GM12878 (cell line): ENCODE measurements at regions not wholly inside any gene's neighbourhood (a gene's known extent, or its start where the extent isn't known, plus 50 kb on each side); places are given as distances from the start of the nearest gene placed in this dataset.

Experiments used
- ATAC-seq: fragments of 200-7000 bp; cut with Tn5 transposase; 3 replicates; pipeline ENCODE4 v1.9.1; 2020; ENCODE audit warnings: mild to moderate bottlenecking, moderate library complexity
- BruUV-seq: library from RNA; stranded (reverse); fragments of 400-500 nt; replicated peaks from 2 replicates; lab custom pipeline; 2021; lab: Mats Ljungman, UMichigan
- CTCF ChIA-PET: fragments of 300-600 bp; sonication (Branson Sonifier 250); formaldehyde crosslinking; extraction: SDS; loops from one replicate; lab custom pipeline; 2021; ENCODE audit warnings: inconsistent platforms; lab: Yijun Ruan, JAX
- POLR2A ChIA-PET: fragments of 350-600 bp; formaldehyde crosslinking; extraction: SDS; loops from one replicate; lab custom pipeline; 2021; ENCODE audit warnings: inconsistent platforms; lab: Charles Lee
- RAD21 ChIA-PET: fragments of 300-600 bp; sonication (Branson Sonifier 250); formaldehyde crosslinking; loops from one replicate; lab custom pipeline; 2023; ENCODE audit warnings: antibody characterized with exemption; ENCODE audit not compliant: unreplicated experiment; lab: Charles Lee
- SMC1A ChIA-PET: fragments of 300-600 bp; sonication (Branson Sonifier 250); formaldehyde crosslinking; loops from one replicate; lab custom pipeline; 2023; ENCODE audit not compliant: unreplicated experiment, uncharacterized antibody; lab: Charles Lee
- DNase-seq: peaks from one replicate; pipeline ENCODE4 v3.0.0-alpha.2; 2011; ENCODE audit warnings: low read depth, low spot score
- FAIRE-seq: peaks from 3 replicates; lab custom pipeline; 2011; peaks lifted over from hg19 to GRCh38; lab: Jason Lieb, UNC
- H2AFZ ChIP-seq: 2 replicates; pipeline ENCODE4 v1.6.0; 2011; ENCODE audit warnings: low read depth, low read length, control low read depth; ENCODE audit not compliant: control insufficient read depth
- H3K27ac ChIP-seq: 2 replicates; pipeline ENCODE4 v1.5.1; 2011; ENCODE audit warnings: control low read depth; ENCODE audit not compliant: control insufficient read depth, insufficient read depth
- H3K27me3 ChIP-seq, 2 experiments: replicated peaks in 1 of 2; 2 replicates each; pipeline versions ENCODE4 v1.6.0 to v1.6.1; 2011; ENCODE audit warnings: low read length in 1 of 2; ENCODE audit not compliant: control insufficient read depth in 2 of 2, insufficient read depth in 2 of 2
- H3K36me3 ChIP-seq, 2 experiments: 2 replicates each; pipeline ENCODE4 v1.5.1; 2011; ENCODE audit warnings: low read length in 1 of 2; ENCODE audit not compliant: control insufficient read depth in 2 of 2, insufficient read depth in 2 of 2
- H3K4me1 ChIP-seq: 2 replicates; pipeline ENCODE4 v1.6.1; 2011; ENCODE audit warnings: mild to moderate bottlenecking, low read length, moderate library complexity, mixed read lengths; ENCODE audit not compliant: control insufficient read depth, insufficient read depth
- H3K4me2 ChIP-seq: 2 replicates; pipeline ENCODE4 v1.6.0; 2011; ENCODE audit warnings: control low read depth; ENCODE audit not compliant: control insufficient read depth, insufficient read depth
- H3K4me3 ChIP-seq: fragments of 200-600 bp; sonication (generic); 2 replicates; pipeline ENCODE4 v1.5.1; 2016
- H3K79me2 ChIP-seq: 2 replicates; pipeline ENCODE4 v1.6.0; 2011; ENCODE audit warnings: low read length; ENCODE audit not compliant: control insufficient read depth, insufficient read depth
- H3K9ac ChIP-seq: 2 replicates; pipeline ENCODE4 v1.8.0; 2011; ENCODE audit warnings: low read length, control low read depth, mixed read lengths; ENCODE audit not compliant: control insufficient read depth, insufficient read depth
- H3K9me3 ChIP-seq: replicated peaks from 3 replicates; pipeline ENCODE4 v1.5.1; 2011; ENCODE audit warnings: mild to moderate bottlenecking, low read length; ENCODE audit not compliant: control insufficient read depth, insufficient read depth
- H4K20me1 ChIP-seq: 2 replicates; pipeline ENCODE4 v1.6.0; 2011; ENCODE audit not compliant: control insufficient read depth, insufficient read depth
- ASH2L ChIP-seq: fragments of 300-600, 200-600 bp; sonication (generic); IDR thresholded peaks from 2 replicates; pipeline ENCODE4 v1.6.1; 2017; ENCODE audit warnings: low read depth, mild to moderate bottlenecking, borderline replicate concordance
- CHD1 ChIP-seq: IDR thresholded peaks from 2 replicates; pipeline ENCODE4 v1.6.1; 2012; ENCODE audit warnings: low read depth, low read length, improper control_type of control experiment
- CREM ChIP-seq: IDR thresholded peaks from 2 replicates; pipeline ENCODE4 v1.6.1; 2014; ENCODE audit warnings: antibody characterized with exemption, low read depth
- ETV6 ChIP-seq, 2 experiments: fragments of 450-650 bp in 1 of 2; IDR thresholded peaks in 1 of 2; conservative IDR thresholded peaks in 1 of 2; 2 replicates each; pipeline ENCODE4 v1.6.1; 2014; ENCODE audit warnings: antibody characterized with exemption in 1 of 2, borderline replicate concordance in 1 of 2, low read depth in 1 of 2, mild to moderate bottlenecking in 1 of 2, moderate library complexity in 1 of 2
- FOXM1 ChIP-seq: IDR thresholded peaks from 2 replicates; pipeline ENCODE4 v1.6.1; 2012; ENCODE audit warnings: low read depth, mild to moderate bottlenecking, inconsistent platforms, low read length, moderate library complexity
- GATAD2B ChIP-seq: fragments of 450-650 bp; conservative IDR thresholded peaks from 2 replicates; pipeline ENCODE4 v1.6.1; 2017; ENCODE audit warnings: low read depth, mild to moderate bottlenecking, moderate library complexity
- HDAC2 ChIP-seq: fragments of 200-600 bp; sonication (generic); IDR thresholded peaks from 2 replicates; pipeline ENCODE4 v1.6.1; 2017
- JUNB ChIP-seq: IDR thresholded peaks from 2 replicates; pipeline ENCODE4 v1.6.1; 2016; ENCODE audit warnings: antibody characterized with exemption, mild to moderate bottlenecking
- KDM1A ChIP-seq: fragments of 200-600 bp; sonication (generic); IDR thresholded peaks from 2 replicates; pipeline ENCODE4 v1.6.1; 2016; ENCODE audit warnings: borderline replicate concordance
- RCOR1 ChIP-seq: conservative IDR thresholded peaks from 2 replicates; pipeline ENCODE4 v1.6.1; 2012; ENCODE audit warnings: low read depth, low read length, improper control_type of control experiment
- SREBF2 ChIP-seq: IDR thresholded peaks from 2 replicates; pipeline ENCODE4 v1.6.1; 2012; ENCODE audit warnings: mild to moderate bottlenecking, low read length
- SUZ12 ChIP-seq: fragments of 200-600 bp; sonication (generic); IDR thresholded peaks from one replicate; pipeline ENCODE4 v1.6.1; 2018; ENCODE audit warnings: antibody characterized with exemption, mild to moderate bottlenecking; ENCODE audit not compliant: unreplicated experiment
- ZNF207 ChIP-seq: fragments of 450-650 bp; IDR thresholded peaks from 2 replicates; pipeline ENCODE4 v1.6.1; 2014; ENCODE audit warnings: antibody characterized with exemption, mild to moderate bottlenecking, borderline replicate concordance
- ZNF217 ChIP-seq: fragments of 450-650 bp; IDR thresholded peaks from 2 replicates; pipeline ENCODE4 v1.6.1; 2017; ENCODE audit warnings: antibody characterized with exemption, mild to moderate bottlenecking
- WGBS: methylation state at CpG from one replicate; pipeline ENCODE4 v1.1.6; 2016; ENCODE audit warnings: low lambda C conversion rate; ENCODE audit not compliant: insufficient replicate concordance, insufficient coverage; ENCODE audit errors: missing lambda C conversion rate; 5-methylcytosine and 5-hydroxymethylcytosine counted together
- in situ Hi-C: fragments of 300-500 bp; cut with MboI; formaldehyde crosslinking; loops from 9 replicates; pipeline ENCODE4 v1.14.3; 2018; ENCODE audit warnings: mixed read lengths
- intact Hi-C: fragments of 100-400 bp; cut with micrococcal nuclease; formaldehyde crosslinking; loops from one replicate; pipeline ENCODE4 v1.14.2; 2022; ENCODE audit not compliant: unreplicated experiment
- TF ChIP-seq, protein P1 (sequence below): fragments of 450-650 bp; formaldehyde crosslinking; IDR thresholded peaks from 2 replicates; pipeline ENCODE4 v1.5.0; 2022; ENCODE audit warnings: mild to moderate bottlenecking, missing genetic modification characterization
- TF ChIP-seq, protein P2 (sequence below): fragments of 450-650 bp; IDR thresholded peaks from 2 replicates; pipeline ENCODE4 v1.6.1; 2017; ENCODE audit warnings: low read depth, mild to moderate bottlenecking, moderate library complexity
- TF ChIP-seq, protein P3 (sequence below): fragments of 150-350 bp; IDR thresholded peaks from 2 replicates; pipeline ENCODE4 v1.6.1; 2016; ENCODE audit warnings: low read depth, low read length

DNA sequence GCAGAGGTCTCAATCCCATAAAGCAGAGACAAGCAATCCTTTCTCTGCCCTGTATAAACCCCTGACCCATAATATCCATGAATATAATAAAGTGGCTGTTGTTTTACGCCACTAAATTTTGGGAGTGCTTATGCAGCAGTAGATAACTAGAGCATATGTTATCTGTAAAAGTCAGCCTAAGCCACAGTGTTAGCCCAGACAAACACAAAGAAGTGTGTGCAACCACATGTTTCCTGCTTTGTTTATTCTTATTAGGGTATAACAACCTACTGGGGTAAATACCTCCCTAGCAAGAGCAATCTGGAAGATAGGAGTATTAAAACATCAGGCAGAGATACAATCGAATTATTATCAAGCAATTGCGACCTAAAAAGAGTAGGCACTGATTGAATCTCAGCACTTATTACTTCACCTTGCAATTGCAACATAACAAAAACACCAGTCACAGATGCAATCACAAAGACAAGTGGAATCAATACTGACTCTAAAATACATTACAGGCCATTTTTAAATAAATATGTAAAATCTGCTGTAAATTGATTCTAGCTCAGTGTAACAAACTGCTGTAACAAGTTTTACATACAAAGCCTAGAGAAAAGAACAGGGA is 94.6 kb upstream of the UBE2E2 start:
- ChIA-PET CTCF (interaction anchor here (1.4 kb wide), 1 partner anchor 148 kb away, joined by 3 read pairs; no protein-coding TSS in a partner anchor), SMC1A (no interaction called here), RAD21 (no interaction called here), POLR2A (no interaction called here)
- WGBS, result 74% methylated on average over 3 of the region's 3 CpGs
- Histone ChIP-seq H4K20me1 (no peaks in the 10 kb centered on the region), H3K27me3 (no peaks in the 10 kb centered on the region), H3K4me1 (no peaks in the 10 kb centered on the region), H3K4me2 (no peak overlapping the region), H3K36me3 (no peaks in the 10 kb centered on the region), H2AFZ (no peak overlapping the region), H3K79me2 (no peaks in the 10 kb centered on the region), H3K4me3 (no peak overlapping the region), H3K9ac (no peak overlapping the region), H3K27ac (no peak overlapping the region), H3K9me3 (no peaks in the 10 kb centered on the region)
- intact Hi-C loops (no loop called here), in situ Hi-C loops (no loop called here)
- no peak for FAIRE-seq
- ATAC-seq, result no peak
- BruUV-seq, result no TSS peak
- no peak for DNase-seq
- TF ChIP-seq, protein P1, sequence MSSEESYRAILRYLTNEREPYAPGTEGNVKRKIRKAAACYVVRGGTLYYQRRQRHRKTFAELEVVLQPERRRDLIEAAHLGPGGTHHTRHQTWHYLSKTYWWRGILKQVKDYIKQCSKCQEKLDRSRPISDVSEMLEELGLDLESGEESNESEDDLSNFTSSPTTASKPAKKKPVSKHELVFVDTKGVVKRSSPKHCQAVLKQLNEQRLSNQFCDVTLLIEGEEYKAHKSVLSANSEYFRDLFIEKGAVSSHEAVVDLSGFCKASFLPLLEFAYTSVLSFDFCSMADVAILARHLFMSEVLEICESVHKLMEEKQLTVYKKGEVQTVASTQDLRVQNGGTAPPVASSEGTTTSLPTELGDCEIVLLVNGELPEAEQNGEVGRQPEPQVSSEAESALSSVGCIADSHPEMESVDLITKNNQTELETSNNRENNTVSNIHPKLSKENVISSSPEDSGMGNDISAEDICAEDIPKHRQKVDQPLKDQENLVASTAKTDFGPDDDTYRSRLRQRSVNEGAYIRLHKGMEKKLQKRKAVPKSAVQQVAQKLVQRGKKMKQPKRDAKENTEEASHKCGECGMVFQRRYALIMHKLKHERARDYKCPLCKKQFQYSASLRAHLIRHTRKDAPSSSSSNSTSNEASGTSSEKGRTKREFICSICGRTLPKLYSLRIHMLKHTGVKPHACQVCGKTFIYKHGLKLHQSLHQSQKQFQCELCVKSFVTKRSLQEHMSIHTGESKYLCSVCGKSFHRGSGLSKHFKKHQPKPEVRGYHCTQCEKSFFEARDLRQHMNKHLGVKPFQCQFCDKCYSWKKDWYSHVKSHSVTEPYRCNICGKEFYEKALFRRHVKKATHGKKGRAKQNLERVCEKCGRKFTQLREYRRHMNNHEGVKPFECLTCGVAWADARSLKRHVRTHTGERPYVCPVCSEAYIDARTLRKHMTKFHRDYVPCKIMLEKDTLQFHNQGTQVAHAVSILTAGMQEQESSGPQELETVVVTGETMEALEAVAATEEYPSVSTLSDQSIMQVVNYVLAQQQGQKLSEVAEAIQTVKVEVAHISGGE (CRISPR knock-in tag), result no peak
- TF ChIP-seq GATAD2B (no peak), JUNB (no peak), RCOR1 (no peak), SREBF2 (no peak), HDAC2 (no peak), FOXM1 (no peak), ZNF207 (no peak), ASH2L (no peak), KDM1A (no peak), ZNF217 (no peak), CREM (no peak), CHD1 (no peak), SUZ12 (no peak), ETV6 (conservative IDR thresholded peaks at IDR 0.05 in 1 of 2, IDR thresholded peaks at IDR 0.05 in 1 of 2; ENCODE audit: borderline replicate concordance in 1 of 2, low read depth in 1 of 2) (no peak)
- TF ChIP-seq, protein P2, sequence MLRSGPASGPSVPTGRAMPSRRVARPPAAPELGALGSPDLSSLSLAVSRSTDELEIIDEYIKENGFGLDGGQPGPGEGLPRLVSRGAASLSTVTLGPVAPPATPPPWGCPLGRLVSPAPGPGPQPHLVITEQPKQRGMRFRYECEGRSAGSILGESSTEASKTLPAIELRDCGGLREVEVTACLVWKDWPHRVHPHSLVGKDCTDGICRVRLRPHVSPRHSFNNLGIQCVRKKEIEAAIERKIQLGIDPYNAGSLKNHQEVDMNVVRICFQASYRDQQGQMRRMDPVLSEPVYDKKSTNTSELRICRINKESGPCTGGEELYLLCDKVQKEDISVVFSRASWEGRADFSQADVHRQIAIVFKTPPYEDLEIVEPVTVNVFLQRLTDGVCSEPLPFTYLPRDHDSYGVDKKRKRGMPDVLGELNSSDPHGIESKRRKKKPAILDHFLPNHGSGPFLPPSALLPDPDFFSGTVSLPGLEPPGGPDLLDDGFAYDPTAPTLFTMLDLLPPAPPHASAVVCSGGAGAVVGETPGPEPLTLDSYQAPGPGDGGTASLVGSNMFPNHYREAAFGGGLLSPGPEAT, result no peak
- TF ChIP-seq, protein P3, sequence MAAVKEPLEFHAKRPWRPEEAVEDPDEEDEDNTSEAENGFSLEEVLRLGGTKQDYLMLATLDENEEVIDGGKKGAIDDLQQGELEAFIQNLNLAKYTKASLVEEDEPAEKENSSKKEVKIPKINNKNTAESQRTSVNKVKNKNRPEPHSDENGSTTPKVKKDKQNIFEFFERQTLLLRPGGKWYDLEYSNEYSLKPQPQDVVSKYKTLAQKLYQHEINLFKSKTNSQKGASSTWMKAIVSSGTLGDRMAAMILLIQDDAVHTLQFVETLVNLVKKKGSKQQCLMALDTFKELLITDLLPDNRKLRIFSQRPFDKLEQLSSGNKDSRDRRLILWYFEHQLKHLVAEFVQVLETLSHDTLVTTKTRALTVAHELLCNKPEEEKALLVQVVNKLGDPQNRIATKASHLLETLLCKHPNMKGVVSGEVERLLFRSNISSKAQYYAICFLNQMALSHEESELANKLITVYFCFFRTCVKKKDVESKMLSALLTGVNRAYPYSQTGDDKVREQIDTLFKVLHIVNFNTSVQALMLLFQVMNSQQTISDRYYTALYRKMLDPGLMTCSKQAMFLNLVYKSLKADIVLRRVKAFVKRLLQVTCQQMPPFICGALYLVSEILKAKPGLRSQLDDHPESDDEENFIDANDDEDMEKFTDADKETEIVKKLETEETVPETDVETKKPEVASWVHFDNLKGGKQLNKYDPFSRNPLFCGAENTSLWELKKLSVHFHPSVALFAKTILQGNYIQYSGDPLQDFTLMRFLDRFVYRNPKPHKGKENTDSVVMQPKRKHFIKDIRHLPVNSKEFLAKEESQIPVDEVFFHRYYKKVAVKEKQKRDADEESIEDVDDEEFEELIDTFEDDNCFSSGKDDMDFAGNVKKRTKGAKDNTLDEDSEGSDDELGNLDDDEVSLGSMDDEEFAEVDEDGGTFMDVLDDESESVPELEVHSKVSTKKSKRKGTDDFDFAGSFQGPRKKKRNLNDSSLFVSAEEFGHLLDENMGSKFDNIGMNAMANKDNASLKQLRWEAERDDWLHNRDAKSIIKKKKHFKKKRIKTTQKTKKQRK, result no peak
